NCI-H2227 (cell line): ENCODE measurements at regions not wholly inside any gene's neighbourhood (a gene's known extent, or its start where the extent isn't known, plus 50 kb on each side); places are given as distances from the start of the nearest gene placed in this dataset.

Experiments used
- DNase-seq: peaks from one replicate; lab custom pipeline; 2025; ENCODE audit not compliant: unreplicated experiment; lab: John Stamatoyannopoulos, UW

GRCh38 chr1:199151634-199152425, 513.0 kb downstream of the PTPRC start:
- no peak for DNase-seq

GRCh38 chr1:199152676-199153075, 513.8 kb downstream of the PTPRC start:
- no peak for DNase-seq

- DNase-seq = no peak
Measured at GRCh38 chr1:199155166-199156019, 516.6 kb downstream of the PTPRC start.

GRCh38 chr1:199157494-199157893, 518.7 kb downstream of the PTPRC start:
- no peak for DNase-seq

GRCh38 chr1:199160521-199161318, 521.9 kb downstream of the PTPRC start:
- no peak for DNase-seq

- DNase-seq = no peak
Measured at GRCh38 chr1:199161319-199161680, 522.5 kb downstream of the PTPRC start.

- no peak for DNase-seq
Measured at GRCh38 chr1:199161766-199162303, 523.0 kb downstream of the PTPRC start.

- no peak for DNase-seq
Measured at GRCh38 chr1:199163267-199163666, 524.4 kb downstream of the PTPRC start.

GRCh38 chr1:199163670-199164069, 524.8 kb downstream of the PTPRC start:
- DNase-seq = no peak

- DNase-seq = no peak
Measured at GRCh38 chr1:199167460-199167859, 528.6 kb downstream of the PTPRC start.

GRCh38 chr1:199168888-199169585, 530.2 kb downstream of the PTPRC start:
- DNase-seq = no peak

- no peak for DNase-seq
Measured at GRCh38 chr1:199170711-199171110, 531.9 kb downstream of the PTPRC start.

GRCh38 chr1:199172171-199173124, 533.6 kb downstream of the PTPRC start:
- no peak for DNase-seq

- no peak for DNase-seq
Measured at GRCh38 chr1:199173356-199173755, 534.5 kb downstream of the PTPRC start.

GRCh38 chr1:199174336-199174735, 535.5 kb downstream of the PTPRC start:
- no peak for DNase-seq

- DNase-seq = no peak
Measured at GRCh38 chr1:199176713-199177112, 537.9 kb downstream of the PTPRC start.

GRCh38 chr1:199177241-199177640, 538.4 kb downstream of the PTPRC start:
- DNase-seq = no peak

GRCh38 chr1:199178646-199179045, 539.8 kb downstream of the PTPRC start:
- no peak for DNase-seq

GRCh38 chr1:199182186-199182843, 543.5 kb downstream of the PTPRC start:
- no peak for DNase-seq
